ENCODE measurements at regions not wholly inside any gene's neighbourhood (a gene's known extent, or its start where the extent isn't known, plus 50 kb on each side); places are given as distances from the start of the nearest gene placed in this dataset.
"Not testable (repeated sequence)": the region's sequence is repeated elsewhere in the genome, so short reads cannot be mapped to it uniquely, and the experiment has no call there.

DNA sequence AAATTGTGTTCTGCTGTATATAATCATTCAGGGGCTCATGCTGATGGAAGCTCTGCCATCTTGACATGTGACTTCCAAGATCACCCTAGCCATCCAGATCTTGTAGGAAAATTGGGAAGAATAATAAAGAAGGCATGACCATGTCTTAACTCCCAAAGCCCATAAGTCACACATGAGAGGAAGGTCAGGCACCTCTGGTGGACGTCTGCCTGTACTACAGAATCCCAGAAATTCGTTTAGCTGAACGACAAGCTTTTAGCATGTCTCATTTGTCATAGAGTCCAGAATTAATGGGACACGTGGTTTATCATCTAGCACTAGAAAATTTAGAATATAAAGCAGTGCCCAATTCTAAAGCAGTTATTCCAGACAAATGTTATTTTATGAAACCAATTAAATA is 212.7 kb downstream of the CENPC start:
- peak; percentile 46 for DNase-seq (ENCODE audit: low spot score)

- no peak for DNase-seq (ENCODE audit: low spot score)
Observed at GRCh38 chr4:67328393-67328792, 216.9 kb downstream of the CENPC start.

GRCh38 chr4:67328018-67328278 is 217.4 kb downstream of the CENPC start:
- no peak for DNase-seq (ENCODE audit: low spot score)

DNA sequence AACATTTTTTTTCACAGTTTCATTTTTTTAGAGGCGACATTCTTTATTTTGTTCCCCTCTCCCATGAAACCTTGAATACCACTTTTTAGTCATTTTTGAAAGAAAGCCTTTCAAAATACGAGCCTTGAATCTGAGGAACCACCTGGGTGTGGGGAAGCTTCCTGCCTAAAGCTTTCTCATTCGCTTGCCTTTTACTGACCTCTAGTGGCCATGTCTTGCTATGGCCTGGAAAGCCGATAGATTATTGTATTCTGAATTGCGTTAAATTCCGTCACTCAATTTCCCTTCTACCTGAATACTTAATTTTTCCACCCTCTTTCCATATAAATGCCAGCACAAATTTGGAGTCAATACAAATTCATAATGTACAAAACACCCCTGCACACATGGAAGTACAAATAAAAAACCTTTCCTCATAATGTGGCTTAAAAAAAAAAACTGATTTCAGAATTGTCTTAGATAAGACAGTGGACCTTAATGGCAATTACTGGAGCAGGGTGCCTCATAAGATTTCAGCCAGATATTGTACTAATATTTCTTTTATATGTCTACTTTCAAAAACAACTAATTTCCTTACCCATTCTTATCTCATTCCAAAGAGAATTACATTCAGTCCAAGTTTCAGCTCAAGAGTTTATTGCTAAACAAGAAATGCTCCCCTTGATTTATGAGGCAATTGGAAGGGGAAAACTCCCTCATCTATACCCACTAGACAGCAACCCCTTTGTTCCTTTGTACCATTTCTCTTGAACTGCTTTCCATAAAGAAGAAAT is 217.9 kb downstream of the CENPC start:
- peak; percentile 75 for DNase-seq (ENCODE audit: low spot score)

GRCh38 chr4:67325791-67326190 is 219.5 kb downstream of the CENPC start:
- no peak for DNase-seq (ENCODE audit: low spot score)

GRCh38 chr4:67320645-67321044 is 224.7 kb downstream of the CENPC start:
- no peak for DNase-seq (ENCODE audit: low spot score)

DNA sequence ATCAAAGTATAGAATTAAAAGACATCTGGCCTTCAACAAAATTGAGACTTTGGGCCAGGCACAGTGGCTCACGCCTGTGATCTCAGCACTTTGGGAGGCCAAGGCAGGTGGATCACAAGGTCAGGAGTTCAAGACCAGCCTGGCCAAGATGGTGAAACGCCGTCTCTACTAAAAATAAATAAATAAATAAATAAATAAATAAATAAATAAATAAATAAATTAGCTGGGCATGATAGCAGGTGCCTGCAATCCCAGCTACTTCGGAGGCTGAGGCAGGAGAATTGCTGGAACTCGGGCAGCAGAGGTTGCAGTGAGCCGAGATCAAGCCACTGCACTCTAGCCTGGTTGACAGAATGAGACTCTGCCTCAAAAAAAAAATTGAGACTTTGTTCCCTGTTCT is 225.7 kb downstream of the CENPC start:
- not testable (repeated sequence) for DNase-seq (ENCODE audit: low spot score)

GRCh38 chr4:67300497-67301185 is 244.7 kb downstream of the CENPC start:
- not testable (repeated sequence) for DNase-seq (ENCODE audit: low spot score)

- DNase-seq (ENCODE audit: low spot score): no peak
Observed at GRCh38 chr4:67292636-67293035, 252.7 kb downstream of the CENPC start.

- no peak for DNase-seq (ENCODE audit: low spot score)
Observed at GRCh38 chr4:67292045-67292444, 253.3 kb downstream of the CENPC start.

- DNase-seq (ENCODE audit: low spot score): no peak
Observed at GRCh38 chr4:67291644-67292043, 253.7 kb downstream of the CENPC start.

DNA sequence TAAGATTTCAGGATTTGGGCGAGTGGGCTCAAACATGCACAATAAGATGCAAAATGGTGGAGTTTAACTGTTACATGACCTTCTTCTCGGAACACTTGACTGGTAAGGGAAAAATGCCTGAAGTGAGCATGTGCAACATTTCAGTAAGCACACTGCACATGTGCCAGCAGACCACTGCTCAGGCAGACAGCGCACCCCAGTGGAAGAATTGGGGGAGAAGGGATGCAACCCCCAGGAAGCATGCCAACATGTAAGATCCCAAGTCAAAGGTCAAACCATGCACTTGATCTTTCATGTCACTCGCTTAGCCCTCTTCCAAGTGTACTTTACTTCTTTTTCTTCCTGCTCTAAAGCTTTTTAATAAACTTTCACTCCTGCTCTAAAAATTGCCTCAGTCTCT is 256.3 kb downstream of the CENPC start:
- peak; percentile 55 for DNase-seq (ENCODE audit: low spot score)

GRCh38 chr4:67286724-67287123 is 258.6 kb downstream of the CENPC start:
- DNase-seq (ENCODE audit: low spot score): no peak

- DNase-seq (ENCODE audit: low spot score): no peak
Observed at GRCh38 chr4:67282749-67283148, 262.6 kb downstream of the CENPC start.

DNA sequence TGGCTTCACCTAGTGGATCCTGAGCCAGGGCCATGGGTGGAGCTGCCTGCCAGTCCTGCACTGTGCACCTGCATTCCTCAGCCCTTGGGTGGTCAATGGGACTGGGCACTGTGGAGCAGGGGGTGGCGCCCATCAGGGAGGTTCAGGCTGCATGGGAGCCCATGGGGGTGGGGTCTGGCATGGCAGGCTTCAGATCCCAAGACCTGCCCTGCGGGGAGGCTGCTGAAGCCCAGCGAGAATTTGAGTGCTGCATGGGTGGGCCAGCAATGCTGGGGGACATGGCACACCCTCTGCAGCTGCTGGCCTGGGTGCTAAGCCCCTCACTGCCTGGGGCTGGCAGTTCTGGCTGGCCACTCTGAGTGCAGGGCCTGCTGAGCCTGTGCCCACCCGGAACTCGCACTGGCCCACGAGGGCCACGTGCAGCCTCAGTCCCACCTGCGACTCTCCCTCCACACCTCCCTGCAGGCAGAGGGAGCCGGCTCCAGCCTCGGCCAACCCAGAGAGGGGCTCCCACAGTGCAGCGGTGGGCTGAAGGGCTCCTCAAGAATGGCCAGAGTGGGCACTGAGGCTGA is 270.0 kb downstream of the CENPC start:
- no peak for DNase-seq (ENCODE audit: low spot score)

DNA sequence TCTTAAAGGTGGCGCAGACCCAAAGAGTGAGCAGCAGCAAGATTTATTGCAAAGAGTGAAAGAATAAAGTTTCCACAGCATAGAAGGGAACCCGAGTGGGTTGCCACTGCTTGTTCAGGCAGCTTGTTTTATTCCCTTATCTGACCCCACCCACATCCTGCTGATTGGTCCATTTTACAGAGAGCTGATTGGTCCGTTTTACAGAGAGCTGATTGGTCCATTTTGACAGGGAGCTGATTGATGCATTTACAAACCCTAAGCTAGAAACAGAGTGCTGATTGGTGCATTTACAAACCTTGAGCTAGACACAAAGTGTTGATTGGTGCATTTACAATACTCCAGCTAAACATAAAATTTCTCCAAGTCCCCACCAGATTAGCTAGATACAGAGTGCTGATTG is 270.6 kb downstream of the CENPC start:
- not testable (repeated sequence) for DNase-seq (ENCODE audit: low spot score)

- DNase-seq (ENCODE audit: low spot score): no peak
Observed at GRCh38 chr4:67273666-67274065, 271.6 kb downstream of the CENPC start.

- no peak for DNase-seq (ENCODE audit: low spot score)
Observed at GRCh38 chr4:67261971-67262370, 283.3 kb downstream of the CENPC start.

DNA sequence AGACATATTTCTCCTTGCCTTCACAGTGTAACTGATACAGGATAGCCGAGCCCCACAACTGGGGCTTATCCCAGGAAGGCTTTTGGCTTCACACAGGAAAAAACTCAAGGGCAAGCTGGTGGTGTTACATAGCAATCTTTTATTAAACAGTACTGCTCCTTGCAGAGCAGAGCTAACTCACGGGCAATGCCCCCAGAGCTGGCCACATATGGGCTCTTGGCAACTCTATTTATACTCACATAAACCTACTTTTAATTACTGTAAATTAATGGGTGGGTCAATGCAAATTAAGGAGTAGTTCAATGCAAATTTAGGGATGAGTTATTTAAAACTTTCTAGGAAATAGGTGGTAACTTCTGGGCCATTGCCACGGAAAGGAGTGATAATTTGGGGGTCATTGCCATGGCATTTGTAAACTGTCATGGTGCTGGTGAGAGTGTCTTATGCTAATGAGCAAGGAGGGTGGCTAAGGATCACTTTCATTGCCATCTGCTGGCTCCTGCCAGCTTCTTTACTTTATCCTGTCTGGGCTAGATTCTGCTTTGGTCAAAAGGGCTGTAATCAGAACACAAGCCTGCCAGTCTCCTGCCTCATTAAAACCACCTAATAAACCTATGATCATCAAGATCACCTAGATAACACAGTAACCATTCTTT is 288.8 kb downstream of the CENPC start:
- DNase-seq (ENCODE audit: low spot score): no peak

GRCh38 chr4:67250131-67250896 is 295.0 kb downstream of the CENPC start:
- no peak for DNase-seq (ENCODE audit: low spot score)

DNA sequence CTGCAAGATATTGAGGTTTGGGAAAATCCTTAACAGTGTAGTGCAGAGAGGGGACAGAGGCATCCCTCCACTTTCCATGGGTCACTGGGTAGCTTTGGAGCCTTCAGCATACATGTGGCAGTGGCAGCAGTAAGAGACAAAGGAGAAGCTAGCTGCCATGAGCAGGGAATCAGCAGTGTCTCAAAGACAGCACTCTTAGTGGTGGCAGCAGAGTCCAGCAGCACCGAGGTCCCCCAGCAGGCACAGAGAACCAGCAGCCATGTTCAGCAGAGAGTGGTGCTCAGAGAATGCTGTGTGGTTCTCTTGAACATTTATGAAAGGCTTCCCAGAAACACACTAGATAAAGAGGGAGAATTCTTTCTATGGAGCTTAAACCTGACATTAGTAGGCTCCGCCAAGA is 308.5 kb downstream of the CENPC start:
- DNase-seq (ENCODE audit: low spot score): no peak

- DNase-seq (ENCODE audit: low spot score): no peak
Observed at GRCh38 chr4:67236318-67236717, 309.0 kb downstream of the CENPC start.
